Coronary artery (tissue), 2 donors: ENCODE measurements at regions not wholly inside any gene's neighbourhood (a gene's known extent, or its start where the extent isn't known, plus 50 kb on each side); places are given as distances from the start of the nearest gene placed in this dataset.

Experiments
- DNase-seq: peaks from one replicate; pipeline ENCODE4 v3.0.0-alpha.2; 2017; ENCODE audit warnings: low spot score
- H3K27ac ChIP-seq, 2 donors: fragments of 200-600 bp; sonication (generic); one replicate each; pipeline ENCODE4 v1.5.1; 2016 to 2019
- H3K4me3 ChIP-seq: fragments of 200-600 bp; sonication (generic); 2 replicates; pipeline ENCODE4 v1.5.1; 2016; ENCODE audit warnings: mild to moderate bottlenecking, moderate library complexity
- CTCF ChIP-seq: fragments of 200-600 bp; sonication (generic); IDR thresholded peaks from one replicate; pipeline ENCODE4 v1.5.1; 2019; ENCODE audit warnings: antibody characterized with exemption

- peak overlapping the region; percentile 56 for H3K4me3 ChIP-seq
- H3K27ac ChIP-seq: peak overlapping the region; percentile 83 to 88
- peak; percentile 95 for DNase-seq
- no peak for TF ChIP-seq CTCF
Measured at GRCh38 chr7:130921391-130922180, 187.6 kb upstream of the KLF14 start.

GRCh38 chr7:130922206-130923112, 188.5 kb upstream of the KLF14 start:
- Histone ChIP-seq H3K27ac (peak overlapping the region; percentile 83 to 88), H3K4me3 (peak overlapping the region; percentile 56)
- no peak for TF ChIP-seq CTCF
- DNase-seq: no peak

- H3K4me3 ChIP-seq: no peak overlapping the region
- TF ChIP-seq CTCF: no peak
- H3K27ac ChIP-seq: no peak overlapping the region
- DNase-seq: no peak
Measured at GRCh38 chr7:130923365-130923764, 189.4 kb upstream of the KLF14 start.

GRCh38 chr7:130923930-130924329, 189.9 kb upstream of the KLF14 start:
- Histone ChIP-seq H3K4me3 (no peak overlapping the region), H3K27ac (peak overlapping the region in 1 of 2 donors; percentile 45)
- no peak for DNase-seq
- no peak for TF ChIP-seq CTCF

GRCh38 chr7:130925136-130925794, 191.3 kb upstream of the KLF14 start:
- no peak for TF ChIP-seq CTCF
- Histone ChIP-seq H3K27ac (peak overlapping the region in 1 of 2 donors; percentile 48), H3K4me3 (no peak overlapping the region)
- DNase-seq: no peak

GRCh38 chr7:130926001-130926691, 192.1 kb upstream of the KLF14 start:
- no peak overlapping the region for H3K4me3 ChIP-seq
- no peak for DNase-seq
- H3K27ac ChIP-seq: peak overlapping the region in 1 of 2 donors; percentile 40
- no peak for TF ChIP-seq CTCF
